Endodermal cell (in vitro differentiated cells): ENCODE measurements at regions not wholly inside any gene's neighbourhood (a gene's known extent, or its start where the extent isn't known, plus 50 kb on each side); places are given as distances from the start of the nearest gene placed in this dataset.

Experiments
- DNase-seq: peaks from one replicate; pipeline ENCODE4 v3.0.0-alpha.2; 2017
- H3K27ac ChIP-seq: 2 replicates; pipeline ENCODE4 v1.5.1; 2013; ENCODE audit warnings: mild to moderate bottlenecking, low read depth, low read length, moderate library complexity
- H3K27me3 ChIP-seq: 2 replicates; pipeline ENCODE4 v1.6.1; 2013; ENCODE audit warnings: mild to moderate bottlenecking, low read length, moderate library complexity; ENCODE audit not compliant: insufficient read depth, control insufficient read depth, poor library complexity, severe bottlenecking
- H3K36me3 ChIP-seq: 2 replicates; pipeline ENCODE4 v1.7.0; 2013; ENCODE audit warnings: mild to moderate bottlenecking, low read length, moderate library complexity; ENCODE audit not compliant: control insufficient read depth, insufficient read depth
- H3K4me1 ChIP-seq: one replicate; pipeline ENCODE4 v1.7.0; 2013; ENCODE audit warnings: low read length; ENCODE audit not compliant: control insufficient read depth, insufficient read depth
- H3K4me3 ChIP-seq: 2 replicates; pipeline ENCODE4 v1.5.1; 2013; ENCODE audit warnings: mild to moderate bottlenecking, low read length, moderate library complexity
- H3K9ac ChIP-seq: 2 replicates; pipeline ENCODE4 v1.6.1; 2013; ENCODE audit warnings: mild to moderate bottlenecking, low read length, moderate library complexity; ENCODE audit not compliant: poor library complexity, severe bottlenecking; ENCODE audit errors: extremely low read depth
- H3K9me3 ChIP-seq: 2 replicates; pipeline ENCODE4 v1.6.1; 2013; ENCODE audit warnings: mild to moderate bottlenecking, low read length, moderate library complexity; ENCODE audit not compliant: control insufficient read depth
- H3K27ac Mint-ChIP-seq: 2 replicates; pipeline ENCODE4 v1.8.0; 2020; ENCODE audit warnings: mixed read lengths
- H3K27me3 Mint-ChIP-seq: 2 replicates; pipeline ENCODE4 v1.8.0; 2021; ENCODE audit warnings: mild to moderate bottlenecking, mixed read lengths; ENCODE audit not compliant: insufficient read depth
- H3K36me3 Mint-ChIP-seq: 2 replicates; pipeline ENCODE4 v1.8.0; 2020; ENCODE audit warnings: low read depth, mixed read lengths
- H3K4me1 Mint-ChIP-seq: 2 replicates; pipeline ENCODE4 v1.8.0; 2020; ENCODE audit warnings: mixed read lengths
- H3K4me3 Mint-ChIP-seq: 2 replicates; pipeline ENCODE4 v1.8.0; 2020; ENCODE audit warnings: mild to moderate bottlenecking, moderate library complexity, mixed read lengths
- H3K9me3 Mint-ChIP-seq: 2 replicates; pipeline ENCODE4 v1.8.0; 2020; ENCODE audit warnings: mild to moderate bottlenecking, mixed read lengths
- CTCF ChIP-seq: fragments of 200-600 bp; sonication (generic); conservative IDR thresholded peaks from 2 replicates; pipeline ENCODE4 v1.5.0; 2021; ENCODE audit warnings: antibody characterized with exemption, mild to moderate bottlenecking
- WGBS, 2 experiments: methylation state at CpG; one replicate each; pipeline versions ENCODE4 v1.1.5 to v1.1.7; 2013; ENCODE audit warnings: missing lambda C conversion rate in 2 of 2, mixed read lengths in 1 of 2; ENCODE audit not compliant: insufficient coverage in 1 of 2, insufficient read length in 1 of 2; 5-methylcytosine and 5-hydroxymethylcytosine counted together

- Mint-ChIP-seq H3K27me3 (peaks cover 3% of the 10 kb centered on the region), H3K4me3 (no peak overlapping the region), H3K9me3 (no peaks in the 10 kb centered on the region), H3K4me1 (peaks cover 17% of the 10 kb centered on the region), H3K36me3 (no peaks in the 10 kb centered on the region), H3K27ac (no peak overlapping the region)
- Histone ChIP-seq H3K36me3 (no peaks in the 10 kb centered on the region), H3K27ac (no peak overlapping the region), H3K4me1 (no peaks in the 10 kb centered on the region), H3K9me3 (peaks cover 5% of the 10 kb centered on the region), H3K9ac (no peak overlapping the region), H3K27me3 (no peaks in the 10 kb centered on the region), H3K4me3 (no peak overlapping the region)
- no peak for DNase-seq
- no peak for TF ChIP-seq CTCF
- whole genome bisulfite sequencing, 2 experiments = 90 to 94% methylated on average over 8 of the region's 8 CpGs
Observed at GRCh38 chr16:51658531-51658930, 507.5 kb upstream of the SALL1 start.

- no peak overlapping the region for H3K4me3 ChIP-seq
- Mint-ChIP-seq H3K36me3 (no peaks in the 10 kb centered on the region), H3K4me3 (no peak overlapping the region), H3K27me3 (no peaks in the 10 kb centered on the region), H3K4me1 (peaks cover 17% of the 10 kb centered on the region), H3K27ac (no peak overlapping the region), H3K9me3 (no peaks in the 10 kb centered on the region)
- H3K27me3 ChIP-seq = no peaks in the 10 kb centered on the region
- peaks cover 5% of the 10 kb centered on the region for H3K9me3 ChIP-seq
- H3K27ac ChIP-seq = no peak overlapping the region
- H3K36me3 ChIP-seq = no peaks in the 10 kb centered on the region
- no peak for TF ChIP-seq CTCF
- 75 to 81% methylated on average over 3 to 4 of the region's 4 CpGs for WGBS, 2 experiments
- no peak for DNase-seq
- no peak overlapping the region for H3K9ac ChIP-seq
- no peaks in the 10 kb centered on the region for H3K4me1 ChIP-seq
Observed at GRCh38 chr16:51657848-51658247, 506.8 kb upstream of the SALL1 start.

GRCh38 chr16:51655249-51655648 is 504.2 kb upstream of the SALL1 start:
- Mint-ChIP-seq H3K27ac (no peak overlapping the region), H3K4me3 (no peak overlapping the region), H3K27me3 (no peaks in the 10 kb centered on the region), H3K36me3 (no peaks in the 10 kb centered on the region), H3K4me1 (peaks cover 17% of the 10 kb centered on the region), H3K9me3 (no peaks in the 10 kb centered on the region)
- Histone ChIP-seq H3K4me1 (peaks cover 3% of the 10 kb centered on the region), H3K27me3 (no peaks in the 10 kb centered on the region), H3K9ac (no peak overlapping the region), H3K4me3 (no peak overlapping the region), H3K9me3 (peaks cover 5% of the 10 kb centered on the region), H3K27ac (no peak overlapping the region), H3K36me3 (no peaks in the 10 kb centered on the region)
- 86 to 89% methylated on average over 2 of the region's 2 CpGs for WGBS, 2 experiments
- DNase-seq = no peak
- no peak for TF ChIP-seq CTCF
